ENCODE measurements at regions not wholly inside any gene's neighbourhood (a gene's known extent, or its start where the extent isn't known, plus 50 kb on each side); places are given as distances from the start of the nearest gene placed in this dataset.

DNA sequence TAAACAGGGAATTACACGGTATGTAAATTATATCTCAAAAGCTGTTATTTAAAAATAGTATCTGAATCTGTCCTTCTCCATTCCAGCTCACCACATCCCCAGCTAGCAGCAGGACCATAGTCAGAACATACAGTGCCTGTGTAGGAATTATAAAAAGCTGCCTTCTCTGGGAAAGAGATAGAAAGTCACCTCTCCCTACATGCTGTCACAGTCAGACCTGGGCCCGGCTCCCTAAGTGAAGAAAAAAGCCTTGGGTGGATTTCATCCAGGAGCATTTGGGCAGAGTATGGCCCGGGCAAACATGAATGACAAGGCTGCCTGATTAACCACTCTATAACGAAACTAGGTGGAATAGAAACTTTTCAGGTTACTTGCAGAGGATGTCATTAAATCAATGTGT, 144.1 kb downstream of the CNTN3 start:
- Histone ChIP-seq H3K79me2 (ENCODE audit: low read depth) (no peaks in the 10 kb centered on the region), H3K27ac (no peak overlapping the region), H3K36me3 (ENCODE audit: low read depth) (no peaks in the 10 kb centered on the region), H4K20me1 (ENCODE audit: insufficient read depth) (no peaks in the 10 kb centered on the region), H3K4me2 (no peak overlapping the region), H2AFZ (no peak overlapping the region), H3K4me1 (replicated peaks; ENCODE audit: insufficient read depth) (no peaks in the 10 kb centered on the region), H3F3A (ENCODE audit: insufficient read depth, low read depth) (no peaks in the 10 kb centered on the region), H3K9me3 (ENCODE audit: insufficient read depth, low read depth) (no peaks in the 10 kb centered on the region), H3K9me2 (ENCODE audit: insufficient read depth) (no peaks in the 10 kb centered on the region), H3K4me3 (no peak overlapping the region), H3K27me3 (ENCODE audit: insufficient read depth, low read depth) (peaks cover 10% of the 10 kb centered on the region; the same call in 1 of the 2 replicates)
- BruUV-seq (replicated peaks), result no TSS peak
- ChIA-PET POLR2A (ENCODE audit: unreplicated experiment) (no interaction called here), CTCF (no interaction called here)
- intact Hi-C loops (cut with micrococcal nuclease; ENCODE audit: unreplicated experiment), result no loop called here
- TF ChIP-seq, protein P1, sequence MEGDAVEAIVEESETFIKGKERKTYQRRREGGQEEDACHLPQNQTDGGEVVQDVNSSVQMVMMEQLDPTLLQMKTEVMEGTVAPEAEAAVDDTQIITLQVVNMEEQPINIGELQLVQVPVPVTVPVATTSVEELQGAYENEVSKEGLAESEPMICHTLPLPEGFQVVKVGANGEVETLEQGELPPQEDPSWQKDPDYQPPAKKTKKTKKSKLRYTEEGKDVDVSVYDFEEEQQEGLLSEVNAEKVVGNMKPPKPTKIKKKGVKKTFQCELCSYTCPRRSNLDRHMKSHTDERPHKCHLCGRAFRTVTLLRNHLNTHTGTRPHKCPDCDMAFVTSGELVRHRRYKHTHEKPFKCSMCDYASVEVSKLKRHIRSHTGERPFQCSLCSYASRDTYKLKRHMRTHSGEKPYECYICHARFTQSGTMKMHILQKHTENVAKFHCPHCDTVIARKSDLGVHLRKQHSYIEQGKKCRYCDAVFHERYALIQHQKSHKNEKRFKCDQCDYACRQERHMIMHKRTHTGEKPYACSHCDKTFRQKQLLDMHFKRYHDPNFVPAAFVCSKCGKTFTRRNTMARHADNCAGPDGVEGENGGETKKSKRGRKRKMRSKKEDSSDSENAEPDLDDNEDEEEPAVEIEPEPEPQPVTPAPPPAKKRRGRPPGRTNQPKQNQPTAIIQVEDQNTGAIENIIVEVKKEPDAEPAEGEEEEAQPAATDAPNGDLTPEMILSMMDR (conservative IDR thresholded peaks at IDR 0.05), result no peak
- TF ChIP-seq EZH2 (IDR thresholded peaks at IDR 0.05; ENCODE audit: low read depth), result no peak
- DNase-seq, result no peak

DNA sequence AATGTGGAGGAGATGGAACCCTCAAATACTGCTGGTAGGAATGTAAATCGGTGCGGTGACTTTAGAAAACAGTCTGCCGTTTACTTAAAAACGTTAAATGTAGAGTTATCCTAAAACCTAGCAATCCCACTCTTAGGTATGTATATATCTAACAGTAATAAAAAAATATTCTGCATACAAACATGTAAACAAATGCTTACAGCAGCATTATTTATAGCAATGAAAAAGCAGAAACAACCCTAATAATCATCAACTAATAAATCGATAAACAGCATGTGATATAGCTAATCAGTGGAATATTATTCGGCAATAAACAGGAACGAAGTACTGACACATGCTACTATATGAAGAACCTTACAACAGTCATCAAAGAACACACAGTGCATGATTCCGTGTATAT, 144.7 kb downstream of the CNTN3 start:
- peaks cover 10% of the 10 kb centered on the region; the same call in 1 of the 2 replicates for H3K27me3 ChIP-seq (ENCODE audit: insufficient read depth, low read depth)
- intact Hi-C loops (cut with micrococcal nuclease; ENCODE audit: unreplicated experiment), result no loop called here
- no peaks in the 10 kb centered on the region for H3K4me1 ChIP-seq (replicated peaks; ENCODE audit: insufficient read depth)
- H3K27ac ChIP-seq, result no peak overlapping the region
- no peaks in the 10 kb centered on the region for H4K20me1 ChIP-seq (ENCODE audit: insufficient read depth)
- no peak overlapping the region for H3K4me2 ChIP-seq
- no TSS peak for BruUV-seq (replicated peaks)
- H3K9me2 ChIP-seq (ENCODE audit: insufficient read depth), result no peaks in the 10 kb centered on the region
- no peaks in the 10 kb centered on the region for H3K9me3 ChIP-seq (ENCODE audit: insufficient read depth, low read depth)
- TF ChIP-seq, protein P1 (conservative IDR thresholded peaks at IDR 0.05), result no peak
- no peak for TF ChIP-seq EZH2 (IDR thresholded peaks at IDR 0.05; ENCODE audit: low read depth)
- no peaks in the 10 kb centered on the region for H3K36me3 ChIP-seq (ENCODE audit: low read depth)
- DNase-seq, result no peak
- no peaks in the 10 kb centered on the region for H3K79me2 ChIP-seq (ENCODE audit: low read depth)
- ChIA-PET POLR2A (ENCODE audit: unreplicated experiment) (interaction anchor here (0.6 kb wide), 1 partner anchor 13 kb away, joined by 3 read pairs; no protein-coding TSS in a partner anchor), CTCF (no interaction called here)
- no peaks in the 10 kb centered on the region for H3F3A ChIP-seq (ENCODE audit: insufficient read depth, low read depth)
- no peak overlapping the region for H3K4me3 ChIP-seq
- H2AFZ ChIP-seq, result no peak overlapping the region

DNA sequence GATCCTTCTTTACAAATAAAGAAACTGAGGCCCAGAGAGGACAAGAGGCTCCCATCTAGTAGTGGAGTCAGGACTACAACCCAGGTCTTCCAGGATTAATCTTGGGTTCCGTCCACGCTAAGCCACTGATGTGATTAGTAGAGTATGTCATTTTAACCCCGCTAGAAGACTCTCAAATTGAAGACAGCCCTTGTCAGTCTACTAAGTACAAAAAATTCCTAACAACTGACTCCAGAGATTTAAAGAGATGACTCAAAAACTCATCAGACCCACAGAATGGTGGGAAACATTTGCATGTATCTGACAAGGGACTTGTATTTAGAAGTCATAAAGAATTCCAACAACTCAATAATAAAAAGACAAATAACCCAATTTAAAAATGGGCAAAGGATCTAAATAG, 145.3 kb downstream of the CNTN3 start:
- no peaks in the 10 kb centered on the region for H3K9me2 ChIP-seq (ENCODE audit: insufficient read depth)
- H3K27ac ChIP-seq, result no peak overlapping the region
- H3K4me2 ChIP-seq, result no peak overlapping the region
- no peaks in the 10 kb centered on the region for H3F3A ChIP-seq (ENCODE audit: insufficient read depth, low read depth)
- no peak for DNase-seq
- no peaks in the 10 kb centered on the region for H3K4me1 ChIP-seq (replicated peaks; ENCODE audit: insufficient read depth)
- ChIA-PET POLR2A (ENCODE audit: unreplicated experiment) (interaction anchor here (0.6 kb wide), 1 partner anchor 13 kb away, joined by 3 read pairs; no protein-coding TSS in a partner anchor), CTCF (no interaction called here)
- peaks cover 10% of the 10 kb centered on the region; the same call in 1 of the 2 replicates for H3K27me3 ChIP-seq (ENCODE audit: insufficient read depth, low read depth)
- intact Hi-C loops (cut with micrococcal nuclease; ENCODE audit: unreplicated experiment), result no loop called here
- no peaks in the 10 kb centered on the region for H3K36me3 ChIP-seq (ENCODE audit: low read depth)
- no peak overlapping the region for H3K4me3 ChIP-seq
- no peaks in the 10 kb centered on the region for H4K20me1 ChIP-seq (ENCODE audit: insufficient read depth)
- no peaks in the 10 kb centered on the region for H3K79me2 ChIP-seq (ENCODE audit: low read depth)
- H2AFZ ChIP-seq, result no peak overlapping the region
- H3K9me3 ChIP-seq (ENCODE audit: insufficient read depth, low read depth), result no peaks in the 10 kb centered on the region
- no peak for TF ChIP-seq EZH2 (IDR thresholded peaks at IDR 0.05; ENCODE audit: low read depth)
- TF ChIP-seq, protein P1 (conservative IDR thresholded peaks at IDR 0.05), result no peak
- BruUV-seq (replicated peaks), result no TSS peak

Data from PC-9 (cell line).